ENCODE measurements at regions not wholly inside any gene's neighbourhood (a gene's known extent, or its start where the extent isn't known, plus 50 kb on each side); places are given as distances from the start of the nearest gene placed in this dataset.

DNA sequence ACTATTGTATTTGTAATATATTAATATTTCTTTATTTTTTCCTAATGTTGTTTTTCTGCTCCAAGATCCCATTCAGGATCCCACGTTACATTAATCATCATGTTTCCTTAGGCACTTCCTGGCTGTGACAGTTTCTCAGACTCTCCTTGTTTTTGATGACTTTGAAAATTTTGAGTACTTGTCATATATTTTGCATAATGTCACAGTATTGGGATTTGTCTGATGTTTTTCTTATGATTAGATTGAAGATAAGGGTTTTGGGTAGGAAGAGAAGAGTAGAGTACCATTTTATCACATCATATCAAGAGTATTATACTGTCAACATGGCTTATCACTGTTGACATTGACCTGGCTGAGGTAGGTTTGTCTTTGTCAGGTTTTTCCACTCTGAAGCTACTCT lies 146.3 kb upstream of the TPK1 start:
- no peaks in the 10 kb centered on the region for H3K36me3 ChIP-seq (ENCODE audit: low read depth)
- H3K4me3 ChIP-seq, result no peak overlapping the region
- no peak for ATAC-seq
- TF ChIP-seq, protein P1, sequence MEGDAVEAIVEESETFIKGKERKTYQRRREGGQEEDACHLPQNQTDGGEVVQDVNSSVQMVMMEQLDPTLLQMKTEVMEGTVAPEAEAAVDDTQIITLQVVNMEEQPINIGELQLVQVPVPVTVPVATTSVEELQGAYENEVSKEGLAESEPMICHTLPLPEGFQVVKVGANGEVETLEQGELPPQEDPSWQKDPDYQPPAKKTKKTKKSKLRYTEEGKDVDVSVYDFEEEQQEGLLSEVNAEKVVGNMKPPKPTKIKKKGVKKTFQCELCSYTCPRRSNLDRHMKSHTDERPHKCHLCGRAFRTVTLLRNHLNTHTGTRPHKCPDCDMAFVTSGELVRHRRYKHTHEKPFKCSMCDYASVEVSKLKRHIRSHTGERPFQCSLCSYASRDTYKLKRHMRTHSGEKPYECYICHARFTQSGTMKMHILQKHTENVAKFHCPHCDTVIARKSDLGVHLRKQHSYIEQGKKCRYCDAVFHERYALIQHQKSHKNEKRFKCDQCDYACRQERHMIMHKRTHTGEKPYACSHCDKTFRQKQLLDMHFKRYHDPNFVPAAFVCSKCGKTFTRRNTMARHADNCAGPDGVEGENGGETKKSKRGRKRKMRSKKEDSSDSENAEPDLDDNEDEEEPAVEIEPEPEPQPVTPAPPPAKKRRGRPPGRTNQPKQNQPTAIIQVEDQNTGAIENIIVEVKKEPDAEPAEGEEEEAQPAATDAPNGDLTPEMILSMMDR (IDR thresholded peaks at IDR 0.05), result no peak
- DNase-seq, result no peak
- H3K9me3 ChIP-seq, result no peaks in the 10 kb centered on the region
- intact Hi-C loops (cut with DNase I, micrococcal nuclease), result no loop called here
- H3K4me1 ChIP-seq (ENCODE audit: low read depth), result no peaks in the 10 kb centered on the region

DNA sequence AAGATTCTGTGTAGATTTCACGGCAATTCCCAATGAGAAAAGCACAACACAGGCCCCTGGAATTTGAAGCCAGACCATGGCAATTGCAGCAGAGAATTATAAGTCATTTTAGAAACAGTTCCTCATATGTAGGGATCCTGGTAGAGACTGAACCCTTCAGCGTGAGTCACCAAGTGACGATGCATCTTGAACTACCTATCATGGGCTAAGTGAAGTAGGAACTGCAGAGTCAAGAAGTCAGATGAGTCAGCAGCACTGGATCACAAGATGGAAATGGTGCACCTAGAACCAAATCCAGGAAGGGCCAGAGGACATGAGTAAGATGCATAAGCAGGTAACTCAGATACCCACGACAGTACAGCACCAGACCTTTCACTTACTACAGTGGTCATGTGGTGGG lies 140.0 kb upstream of the TPK1 start:
- TF ChIP-seq, protein P1 (IDR thresholded peaks at IDR 0.05), result no peak
- intact Hi-C loops (cut with DNase I, micrococcal nuclease), result no loop called here
- no peak overlapping the region for H3K4me3 ChIP-seq

DNA sequence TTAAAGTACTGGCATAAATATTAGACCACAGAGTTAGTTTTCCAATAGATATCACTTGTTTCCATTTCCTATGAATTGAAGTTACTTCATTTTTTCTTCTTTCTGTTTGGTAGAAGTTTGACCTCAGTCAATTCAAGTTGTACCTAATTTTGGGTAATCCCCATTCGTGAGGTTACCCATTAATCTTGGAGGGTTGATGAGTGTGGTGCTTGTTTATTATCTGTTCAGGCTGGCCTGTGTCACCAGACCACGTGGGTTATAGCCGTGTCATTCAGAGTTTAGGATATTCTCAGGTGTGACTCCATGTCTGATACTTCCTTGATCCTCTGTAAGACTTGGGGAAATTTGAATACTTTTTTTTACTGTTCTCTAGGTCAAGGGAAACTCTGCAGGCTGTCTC lies 133.9 kb upstream of the TPK1 start:
- no peaks in the 10 kb centered on the region for H3K36me3 ChIP-seq (ENCODE audit: low read depth)
- intact Hi-C loops (cut with DNase I, micrococcal nuclease), result no loop called here
- ATAC-seq, result no peak

More for the DNA sequence above, 140.0 kb upstream of the TPK1 start:
- DNase-seq (no peak), ATAC-seq (no peak)
- Histone ChIP-seq H3K4me1 (ENCODE audit: low read depth) (no peaks in the 10 kb centered on the region), H3K9me3 (no peaks in the 10 kb centered on the region), H3K36me3 (ENCODE audit: low read depth) (no peaks in the 10 kb centered on the region)

DNA sequence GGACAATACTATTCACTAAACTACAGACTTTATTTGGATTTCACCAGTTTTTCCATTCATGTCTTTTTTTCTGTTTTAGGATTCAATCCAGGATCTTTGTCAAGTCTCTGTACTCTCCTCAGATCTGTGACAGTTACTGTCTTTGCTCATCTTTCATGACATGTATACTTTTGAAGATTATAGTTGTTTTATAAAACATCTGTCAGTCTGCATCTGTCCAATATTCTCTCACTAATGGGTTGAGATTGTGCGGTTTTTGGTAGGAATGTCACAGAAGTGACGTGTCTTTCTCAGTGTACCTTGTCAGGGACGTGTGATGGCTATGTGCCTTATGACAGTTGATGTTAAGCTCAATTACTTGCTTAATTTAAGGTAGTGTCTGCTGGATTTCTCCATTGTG lies 124.9 kb upstream of the TPK1 start:
- TF ChIP-seq, protein P1 (IDR thresholded peaks at IDR 0.05), result no peak
- no peak for ATAC-seq
- Histone ChIP-seq H3K4me1 (ENCODE audit: low read depth) (no peaks in the 10 kb centered on the region), H3K4me3 (no peak overlapping the region), H3K9me3 (no peaks in the 10 kb centered on the region), H3K36me3 (ENCODE audit: low read depth) (no peaks in the 10 kb centered on the region)
- intact Hi-C loops (cut with DNase I, micrococcal nuclease), result no loop called here
- DNase-seq, result no peak

More for the DNA sequence above, 133.9 kb upstream of the TPK1 start:
- no peak overlapping the region for H3K4me3 ChIP-seq
- H3K4me1 ChIP-seq (ENCODE audit: low read depth), result no peaks in the 10 kb centered on the region
- TF ChIP-seq, protein P1 (IDR thresholded peaks at IDR 0.05), result no peak
- H3K9me3 ChIP-seq, result no peaks in the 10 kb centered on the region
- no peak for DNase-seq

DNA sequence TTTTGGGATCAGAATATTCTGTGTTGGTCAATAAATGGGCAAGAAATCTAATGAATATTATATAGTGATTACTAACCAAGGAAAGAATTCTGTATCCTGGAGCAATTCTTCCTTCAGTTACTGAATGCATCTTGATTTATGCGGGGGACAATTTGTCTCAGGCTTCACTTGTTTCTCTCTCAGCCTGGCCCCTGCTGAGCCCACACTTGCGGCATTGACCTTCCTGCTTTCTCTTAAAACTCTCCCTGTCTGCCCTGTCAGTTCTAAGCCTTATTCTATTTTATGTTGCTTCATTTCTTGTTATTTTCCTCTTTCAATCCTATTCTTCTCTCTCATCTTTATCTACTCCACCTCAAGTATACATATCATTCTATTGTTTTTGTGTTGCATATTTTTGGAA lies 122.1 kb upstream of the TPK1 start:
- H3K4me3 ChIP-seq, result no peak overlapping the region
- no peaks in the 10 kb centered on the region for H3K36me3 ChIP-seq (ENCODE audit: low read depth)
- no peaks in the 10 kb centered on the region for H3K4me1 ChIP-seq (ENCODE audit: low read depth)
- TF ChIP-seq, protein P1 (IDR thresholded peaks at IDR 0.05), result no peak
- no peaks in the 10 kb centered on the region for H3K9me3 ChIP-seq
- DNase-seq (no peak), ATAC-seq (no peak)
- intact Hi-C loops (cut with DNase I, micrococcal nuclease), result no loop called here

DNA sequence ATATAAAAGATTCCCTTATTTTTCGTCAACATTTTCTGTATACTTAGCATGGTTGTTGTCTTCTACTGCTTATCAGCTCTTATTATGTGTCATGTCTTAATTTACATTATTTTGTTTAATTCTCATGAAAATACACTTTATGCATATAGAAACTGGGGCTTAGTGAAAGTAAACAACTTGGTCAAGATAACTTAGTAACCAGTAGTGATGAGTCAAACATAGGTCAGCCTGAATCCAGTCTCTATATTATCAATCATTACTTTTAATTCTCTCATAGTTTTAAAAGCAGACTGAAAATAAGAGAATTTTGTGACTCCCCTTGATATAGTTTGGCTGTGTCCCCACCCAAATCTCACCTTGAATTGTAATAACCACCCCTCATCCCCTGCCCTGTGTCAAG lies 119.6 kb upstream of the TPK1 start:
- ATAC-seq (no peak), DNase-seq (no peak)
- Histone ChIP-seq H3K4me1 (ENCODE audit: low read depth) (no peaks in the 10 kb centered on the region), H3K36me3 (ENCODE audit: low read depth) (no peaks in the 10 kb centered on the region), H3K9me3 (no peaks in the 10 kb centered on the region), H3K4me3 (no peak overlapping the region)
- intact Hi-C loops (cut with DNase I, micrococcal nuclease), result no loop called here
- TF ChIP-seq, protein P1 (IDR thresholded peaks at IDR 0.05), result no peak
